Keratinocyte (primary cell): ENCODE measurements at regions not wholly inside any gene's neighbourhood (a gene's known extent, or its start where the extent isn't known, plus 50 kb on each side); places are given as distances from the start of the nearest gene placed in this dataset.

Source experiments
- EZH2 ChIP-seq: IDR thresholded peaks from one replicate; pipeline ENCODE4 v1.6.1; 2012; ENCODE audit warnings: inconsistent platforms, mild to moderate bottlenecking, low read length, moderate library complexity
- TF ChIP-seq, protein P1 (sequence below), 3 experiments: IDR thresholded peaks in 1 of 3; conservative IDR thresholded peaks in 1 of 3; optimal IDR thresholded peaks in 1 of 3; 2 replicates in 2 of 3; 3 replicates in 1 of 3; pipeline versions ENCODE3 to v1.5.1; 2011; ENCODE audit warnings: low read length in 3 of 3, mild to moderate bottlenecking in 3 of 3, moderate library complexity in 2 of 3, control low read depth in 1 of 3, inconsistent platforms in 1 of 3; ENCODE audit not compliant: insufficient read depth in 2 of 3; ENCODE audit errors: extremely low read depth in 1 of 3

GRCh38 chr9:75438716-75439115, 350.4 kb downstream of the OSTF1 start:
- TF ChIP-seq, protein P1, sequence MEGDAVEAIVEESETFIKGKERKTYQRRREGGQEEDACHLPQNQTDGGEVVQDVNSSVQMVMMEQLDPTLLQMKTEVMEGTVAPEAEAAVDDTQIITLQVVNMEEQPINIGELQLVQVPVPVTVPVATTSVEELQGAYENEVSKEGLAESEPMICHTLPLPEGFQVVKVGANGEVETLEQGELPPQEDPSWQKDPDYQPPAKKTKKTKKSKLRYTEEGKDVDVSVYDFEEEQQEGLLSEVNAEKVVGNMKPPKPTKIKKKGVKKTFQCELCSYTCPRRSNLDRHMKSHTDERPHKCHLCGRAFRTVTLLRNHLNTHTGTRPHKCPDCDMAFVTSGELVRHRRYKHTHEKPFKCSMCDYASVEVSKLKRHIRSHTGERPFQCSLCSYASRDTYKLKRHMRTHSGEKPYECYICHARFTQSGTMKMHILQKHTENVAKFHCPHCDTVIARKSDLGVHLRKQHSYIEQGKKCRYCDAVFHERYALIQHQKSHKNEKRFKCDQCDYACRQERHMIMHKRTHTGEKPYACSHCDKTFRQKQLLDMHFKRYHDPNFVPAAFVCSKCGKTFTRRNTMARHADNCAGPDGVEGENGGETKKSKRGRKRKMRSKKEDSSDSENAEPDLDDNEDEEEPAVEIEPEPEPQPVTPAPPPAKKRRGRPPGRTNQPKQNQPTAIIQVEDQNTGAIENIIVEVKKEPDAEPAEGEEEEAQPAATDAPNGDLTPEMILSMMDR (optimal IDR thresholded peaks at IDR 0.05 in 1 of 3, IDR thresholded peaks at IDR 0.05 in 1 of 3, conservative IDR thresholded peaks at IDR 0.05 in 1 of 3; ENCODE audit: extremely low read depth in 1 of 3, insufficient read depth in 2 of 3, low read length in 3 of 3): no peak
- no peak for TF ChIP-seq EZH2
